ENCODE measurements at regions not wholly inside any gene's neighbourhood (a gene's known extent, or its start where the extent isn't known, plus 50 kb on each side); places are given as distances from the start of the nearest gene placed in this dataset.
A peak's percentile ranks its signal among the peaks of the same experiment; 100 is the strongest.

- peak in 1 of 2 experiments; percentile 19 for DNase-seq
- Histone ChIP-seq H3K79me2 (ENCODE audit: low read depth) (no peaks in the 10 kb centered on the region), H3K36me3 (ENCODE audit: low read depth) (no peaks in the 10 kb centered on the region), H2AFZ (no peak overlapping the region), H3F3A (ENCODE audit: insufficient read depth, low read depth) (no peaks in the 10 kb centered on the region), H3K9me3 (ENCODE audit: insufficient read depth, low read depth) (no peaks in the 10 kb centered on the region), H3K27me3 (ENCODE audit: insufficient read depth, low read depth) (peaks cover 8% of the 10 kb centered on the region; the same call in 1 of the 2 replicates), H4K20me1 (ENCODE audit: insufficient read depth) (no peaks in the 10 kb centered on the region), H3K9me2 (ENCODE audit: insufficient read depth) (no peaks in the 10 kb centered on the region; the same call in 1 of the 2 replicates), H3K4me3 (no peak overlapping the region), H3K4me1 (replicated peaks; ENCODE audit: insufficient read depth) (no peaks in the 10 kb centered on the region), H3K27ac (no peak overlapping the region), H3K4me2 (no peak overlapping the region)
- intact Hi-C loops (cut with micrococcal nuclease; ENCODE audit: unreplicated experiment) = no loop called here
- CTCF ChIA-PET = no interaction called here
- POLR2A ChIA-PET (ENCODE audit: unreplicated experiment) = no interaction called here
- TF ChIP-seq EZH2 (IDR thresholded peaks at IDR 0.05; ENCODE audit: low read depth) = no peak
- TF ChIP-seq CTCF (conservative IDR thresholded peaks at IDR 0.05) = no peak
- no TSS peak for BruUV-seq (replicated peaks)
Observed at GRCh38 chr2:41791523-41791922, 256.3 kb upstream of the PKDCC start.

- Histone ChIP-seq H3K9me2 (ENCODE audit: insufficient read depth) (no peaks in the 10 kb centered on the region), H3K27ac (no peak overlapping the region), H2AFZ (no peak overlapping the region), H3K79me2 (ENCODE audit: low read depth) (no peaks in the 10 kb centered on the region), H3F3A (ENCODE audit: insufficient read depth, low read depth) (no peaks in the 10 kb centered on the region), H3K4me1 (replicated peaks; ENCODE audit: insufficient read depth) (no peaks in the 10 kb centered on the region), H3K27me3 (ENCODE audit: insufficient read depth, low read depth) (no peaks in the 10 kb centered on the region), H3K36me3 (ENCODE audit: low read depth) (no peaks in the 10 kb centered on the region), H3K9me3 (ENCODE audit: insufficient read depth, low read depth) (no peaks in the 10 kb centered on the region; the same call in 1 of the 2 replicates), H3K4me3 (no peak overlapping the region), H4K20me1 (ENCODE audit: insufficient read depth) (no peaks in the 10 kb centered on the region), H3K4me2 (no peak overlapping the region)
- TF ChIP-seq EZH2 (IDR thresholded peaks at IDR 0.05; ENCODE audit: low read depth) = no peak
- CTCF ChIA-PET = no interaction called here
- POLR2A ChIA-PET (ENCODE audit: unreplicated experiment) = interaction anchor here (0.5 kb wide), 1 partner anchor 995 kb away, joined by 4 read pairs; no protein-coding TSS in a partner anchor
- BruUV-seq (replicated peaks) = no TSS peak
- no peak for DNase-seq
- intact Hi-C loops (cut with micrococcal nuclease; ENCODE audit: unreplicated experiment) = no loop called here
Observed at GRCh38 chr2:41803361-41803760, 244.5 kb upstream of the PKDCC start.

- intact Hi-C loops (cut with micrococcal nuclease; ENCODE audit: unreplicated experiment) = no loop called here
- Histone ChIP-seq H3K9me3 (ENCODE audit: insufficient read depth, low read depth) (no peaks in the 10 kb centered on the region; the same call in 1 of the 2 replicates), H3K36me3 (ENCODE audit: low read depth) (no peaks in the 10 kb centered on the region), H3F3A (ENCODE audit: insufficient read depth, low read depth) (no peaks in the 10 kb centered on the region), H4K20me1 (ENCODE audit: insufficient read depth) (no peaks in the 10 kb centered on the region), H3K4me3 (no peak overlapping the region), H3K9me2 (ENCODE audit: insufficient read depth) (no peaks in the 10 kb centered on the region), H3K79me2 (ENCODE audit: low read depth) (no peaks in the 10 kb centered on the region), H3K27ac (no peak overlapping the region), H3K4me1 (replicated peaks; ENCODE audit: insufficient read depth) (no peaks in the 10 kb centered on the region), H3K4me2 (no peak overlapping the region), H2AFZ (no peak overlapping the region), H3K27me3 (ENCODE audit: insufficient read depth, low read depth) (no peaks in the 10 kb centered on the region; the same call in 1 of the 2 replicates)
- no peak for TF ChIP-seq EZH2 (IDR thresholded peaks at IDR 0.05; ENCODE audit: low read depth)
- peak; percentile 44 for TF ChIP-seq CTCF (conservative IDR thresholded peaks at IDR 0.05)
- ChIA-PET CTCF (no interaction called here), POLR2A (ENCODE audit: unreplicated experiment) (no interaction called here)
- no peak for DNase-seq
- no TSS peak for BruUV-seq (replicated peaks)
Observed at GRCh38 chr2:41806286-41806685, 241.5 kb upstream of the PKDCC start.

- no peaks in the 10 kb centered on the region for H3K36me3 ChIP-seq (ENCODE audit: low read depth)
- ChIA-PET CTCF (no interaction called here), POLR2A (ENCODE audit: unreplicated experiment) (no interaction called here)
- TF ChIP-seq EZH2 (IDR thresholded peaks at IDR 0.05; ENCODE audit: low read depth) (no peak), CTCF (conservative IDR thresholded peaks at IDR 0.05) (no peak)
- no peaks in the 10 kb centered on the region for H4K20me1 ChIP-seq (ENCODE audit: insufficient read depth)
- no peaks in the 10 kb centered on the region for H3K79me2 ChIP-seq (ENCODE audit: low read depth)
- no peaks in the 10 kb centered on the region for H3K4me1 ChIP-seq (replicated peaks; ENCODE audit: insufficient read depth)
- no TSS peak for BruUV-seq (replicated peaks)
- H2AFZ ChIP-seq = no peak overlapping the region
- no peaks in the 10 kb centered on the region for H3F3A ChIP-seq (ENCODE audit: insufficient read depth, low read depth)
- H3K4me3 ChIP-seq = no peak overlapping the region
- DNase-seq = no peak
- peaks cover 8% of the 10 kb centered on the region for H3K9me3 ChIP-seq (ENCODE audit: insufficient read depth, low read depth)
- no peak overlapping the region for H3K27ac ChIP-seq
- H3K9me2 ChIP-seq (ENCODE audit: insufficient read depth) = no peaks in the 10 kb centered on the region
- no peak overlapping the region for H3K4me2 ChIP-seq
- intact Hi-C loops (cut with micrococcal nuclease; ENCODE audit: unreplicated experiment) = no loop called here
- H3K27me3 ChIP-seq (ENCODE audit: insufficient read depth, low read depth) = peaks cover 58% of the 10 kb centered on the region
Observed at GRCh38 chr2:41821167-41821566, 226.7 kb upstream of the PKDCC start.

Data from PC-9 (cell line).